NCI-H1436 treated with DMSO at 0.1 percent for 48 hours (cell line): ENCODE measurements at regions not wholly inside any gene's neighbourhood (a gene's known extent, or its start where the extent isn't known, plus 50 kb on each side); places are given as distances from the start of the nearest gene placed in this dataset.

Source experiments
- DNase-seq: peaks from one replicate; lab custom pipeline; 2025; lab: John Stamatoyannopoulos, UW

DNA sequence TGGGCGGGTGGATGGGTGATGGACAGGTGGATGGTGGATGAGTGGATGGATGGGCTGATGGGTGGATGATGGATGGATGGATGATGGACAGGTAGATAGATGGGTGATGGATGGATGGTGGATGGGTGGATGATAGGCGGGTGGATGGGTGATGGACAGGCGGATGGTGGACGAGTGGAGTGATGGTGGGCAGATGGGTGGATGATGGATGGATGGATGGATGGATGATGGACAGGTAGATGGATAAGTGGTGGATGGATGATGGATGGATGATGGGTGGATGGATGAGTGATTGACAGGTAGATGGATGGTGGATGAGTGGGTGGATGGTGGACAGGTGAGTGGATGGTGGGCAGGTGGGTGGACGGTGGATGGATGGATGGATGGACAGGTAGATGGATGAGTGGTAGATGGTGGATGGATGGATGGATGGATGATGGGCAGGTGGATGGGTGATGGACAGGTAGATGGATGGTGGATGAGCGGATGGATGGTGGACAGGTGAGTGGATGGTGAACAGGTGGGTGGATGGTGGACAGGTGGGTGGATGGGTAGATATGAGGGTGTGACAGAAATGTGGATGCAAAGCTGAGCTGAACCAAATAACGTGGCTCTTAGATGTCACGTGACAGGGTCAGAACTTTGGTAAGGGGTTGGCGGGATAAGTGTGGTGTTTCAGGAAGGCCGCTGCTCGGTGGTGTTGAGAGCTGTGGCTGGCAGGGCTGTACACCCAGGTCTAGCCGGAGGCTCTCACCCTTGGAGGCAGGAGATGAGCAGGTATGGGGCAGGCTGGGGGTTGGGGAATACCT is 234.3 kb upstream of the CIBAR2 start:
- DNase-seq: no peak

DNA sequence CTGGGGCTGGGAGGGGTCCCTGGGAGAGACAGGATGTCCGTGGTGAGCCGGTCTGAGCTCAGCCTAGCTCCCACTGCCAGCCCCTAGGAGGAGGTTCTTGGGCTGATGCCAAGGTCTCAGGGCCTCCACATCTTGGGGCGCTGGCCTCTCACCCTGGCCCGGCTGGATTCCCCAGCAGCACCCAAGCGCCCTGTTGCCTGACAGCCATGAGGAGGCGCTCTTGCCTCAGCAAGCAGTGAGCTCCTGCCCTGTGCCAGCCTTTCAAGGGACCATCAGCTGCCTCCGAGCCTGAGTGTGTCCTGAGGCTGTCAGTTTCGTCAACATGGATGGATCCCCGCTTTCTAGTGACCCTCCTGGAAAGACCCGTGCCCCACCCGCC is 234.9 kb upstream of the CIBAR2 start:
- DNase-seq: no peak

DNA sequence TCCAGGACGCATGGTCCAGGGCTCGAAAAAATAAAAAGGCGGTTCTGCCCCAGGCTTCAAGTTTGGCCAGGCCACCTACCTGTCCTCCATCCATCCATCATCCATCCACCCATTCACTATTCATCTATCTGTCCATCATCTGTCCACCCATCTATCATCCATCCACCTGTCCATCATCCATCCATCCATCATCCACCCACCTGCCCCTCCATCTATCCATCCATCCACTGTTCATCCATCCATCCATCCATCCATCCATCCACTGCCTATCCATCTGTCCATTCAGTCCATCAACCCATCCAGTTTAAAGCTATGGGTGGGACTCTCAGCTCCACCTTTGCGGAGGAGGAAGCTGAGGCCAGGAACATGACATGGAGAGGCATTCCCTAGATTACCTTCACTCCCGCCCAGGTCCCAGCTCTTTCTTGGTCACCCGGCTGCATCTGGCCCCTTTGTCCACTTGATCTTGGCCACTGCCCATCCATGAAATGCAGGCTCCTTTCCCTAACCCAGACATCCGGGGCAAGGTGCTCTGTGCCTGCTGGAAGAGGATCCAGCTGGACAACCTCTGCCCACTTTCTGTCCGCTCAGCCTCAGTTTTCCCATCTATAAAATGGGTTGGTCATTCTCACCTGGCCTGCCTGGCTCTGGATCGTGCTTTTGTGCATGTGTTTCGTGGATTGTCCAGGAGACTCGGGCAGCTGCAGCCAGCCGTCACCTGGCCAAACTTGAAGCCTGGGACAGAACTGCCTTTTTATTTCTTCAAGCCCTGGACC is 236.0 kb upstream of the CIBAR2 start:
- DNase-seq: no peak

DNA sequence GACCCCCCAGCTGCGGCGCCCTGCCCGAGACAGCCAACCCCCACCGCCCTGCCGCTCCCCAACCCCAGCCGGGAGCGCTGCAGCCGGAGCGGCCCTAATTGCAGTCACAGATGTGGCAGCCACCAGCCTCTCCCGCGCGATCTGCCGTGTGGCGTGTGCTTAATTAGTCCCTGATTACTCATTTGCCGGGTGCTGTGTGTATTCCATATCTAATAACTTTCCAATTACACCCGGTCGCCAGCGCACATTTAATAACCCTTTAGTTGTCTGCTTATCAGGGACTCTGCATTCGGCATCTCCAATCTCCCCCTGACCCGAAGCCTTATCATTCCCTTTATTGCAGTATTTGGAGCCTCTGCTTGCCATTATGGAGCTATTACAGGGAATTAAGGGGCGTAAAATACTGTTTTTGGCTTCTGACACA is 236.7 kb upstream of the CIBAR2 start:
- DNase-seq: no peak

DNA sequence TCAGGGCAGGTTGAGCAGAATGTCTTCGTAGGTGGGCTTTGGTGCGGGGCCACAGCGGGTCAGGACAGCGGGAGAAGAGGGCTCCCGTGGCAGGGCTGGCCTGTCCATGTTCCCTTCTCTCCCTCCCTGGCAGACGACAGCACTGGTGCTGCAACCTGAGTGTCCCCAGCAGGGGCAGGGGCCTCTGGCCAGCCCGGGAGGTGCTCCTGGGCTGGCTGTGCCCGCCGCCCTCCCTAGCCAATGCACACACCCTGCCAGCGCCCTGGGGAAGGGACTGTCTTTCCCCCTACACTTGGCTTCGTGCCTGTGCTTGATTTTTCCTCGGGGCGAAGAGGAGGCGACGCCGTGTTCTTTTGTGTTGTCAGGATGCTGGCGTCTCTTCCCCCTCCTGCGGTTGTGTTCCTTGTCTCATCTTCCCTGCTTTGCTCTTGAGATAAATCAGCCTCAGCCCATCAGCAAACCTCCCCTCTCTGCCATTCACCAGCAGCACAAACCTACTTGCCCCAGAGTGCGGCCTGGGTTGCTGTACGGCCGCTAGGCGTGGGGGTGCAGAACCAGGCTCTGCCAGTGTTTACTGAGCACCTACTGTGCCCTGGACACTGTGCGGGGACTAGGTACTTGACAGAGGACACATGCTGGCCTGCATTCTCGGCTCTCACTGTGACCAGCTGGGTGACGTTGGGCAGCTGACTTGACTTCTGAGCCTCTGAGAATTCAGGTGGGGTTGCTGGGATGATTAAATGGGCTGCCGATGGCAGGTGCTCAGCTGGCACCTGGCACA is 237.3 kb upstream of the CIBAR2 start:
- no peak for DNase-seq

DNA sequence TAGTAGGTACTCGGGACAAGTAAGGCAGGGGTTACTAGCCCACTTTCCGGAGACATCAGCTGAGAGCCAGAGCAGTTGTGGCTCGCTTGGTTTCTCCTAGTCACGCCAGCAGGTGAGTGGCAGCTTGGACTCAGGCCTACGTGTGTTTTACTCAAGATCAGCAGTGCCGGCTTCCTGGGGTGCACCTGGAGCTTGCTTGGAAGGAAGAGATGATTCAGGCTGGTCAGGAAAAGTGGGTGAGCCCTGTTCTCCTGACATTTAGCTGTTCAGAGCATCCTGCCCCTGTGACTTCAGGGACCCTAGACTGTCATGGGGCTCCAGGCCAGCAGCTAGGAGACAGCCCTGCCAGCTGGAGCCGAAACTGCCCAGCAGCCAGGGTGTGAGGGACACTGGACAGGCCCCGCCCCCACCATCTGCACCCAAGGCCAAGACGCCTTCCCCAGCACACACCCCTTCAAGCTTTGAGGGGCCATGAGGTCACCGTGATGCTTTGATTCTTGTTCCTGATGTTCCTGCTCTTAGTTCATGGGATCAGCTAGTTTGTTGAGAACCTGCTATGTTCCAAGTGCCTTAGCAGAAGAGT is 238.0 kb upstream of the CIBAR2 start:
- no peak for DNase-seq

DNA sequence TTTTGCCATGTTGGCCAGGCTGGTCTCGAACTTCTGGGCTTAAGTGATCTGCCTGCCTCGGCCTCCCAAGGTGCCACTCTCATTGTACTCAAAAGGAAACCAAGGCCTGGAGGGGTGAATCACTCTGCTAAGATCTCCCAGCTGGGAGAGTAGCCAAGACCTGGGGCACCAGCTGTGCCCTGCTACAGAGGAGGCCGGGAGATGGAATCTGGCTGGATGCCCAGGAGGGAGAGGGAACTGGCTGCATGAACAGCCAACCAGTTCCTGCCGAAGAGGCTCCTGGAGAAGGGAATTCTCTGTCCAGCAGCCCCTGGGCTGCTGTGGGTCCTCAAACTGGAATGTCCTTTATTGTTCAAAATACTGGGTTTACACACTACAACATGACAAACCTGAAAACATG is 238.7 kb upstream of the CIBAR2 start:
- DNase-seq: no peak

DNA sequence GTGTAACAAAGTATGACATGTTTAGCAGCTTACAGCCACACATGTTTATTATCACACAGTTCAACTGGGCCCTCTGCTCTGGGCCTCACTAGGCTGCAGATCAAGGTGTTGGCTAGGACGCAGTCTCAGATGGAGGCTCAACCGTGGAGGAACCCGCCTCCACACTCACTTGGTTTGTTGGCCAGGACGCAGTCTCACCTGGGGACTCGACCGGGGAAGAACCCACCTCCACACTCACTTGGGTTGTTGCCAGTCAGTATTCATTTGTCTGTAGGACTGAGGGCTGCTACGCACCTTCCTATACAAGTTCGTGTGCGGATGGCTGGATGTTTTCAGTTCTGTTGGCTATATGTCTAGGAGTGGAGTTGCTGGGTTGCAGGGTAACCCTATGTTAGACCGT is 240.7 kb upstream of the CIBAR2 start:
- no peak for DNase-seq

DNA sequence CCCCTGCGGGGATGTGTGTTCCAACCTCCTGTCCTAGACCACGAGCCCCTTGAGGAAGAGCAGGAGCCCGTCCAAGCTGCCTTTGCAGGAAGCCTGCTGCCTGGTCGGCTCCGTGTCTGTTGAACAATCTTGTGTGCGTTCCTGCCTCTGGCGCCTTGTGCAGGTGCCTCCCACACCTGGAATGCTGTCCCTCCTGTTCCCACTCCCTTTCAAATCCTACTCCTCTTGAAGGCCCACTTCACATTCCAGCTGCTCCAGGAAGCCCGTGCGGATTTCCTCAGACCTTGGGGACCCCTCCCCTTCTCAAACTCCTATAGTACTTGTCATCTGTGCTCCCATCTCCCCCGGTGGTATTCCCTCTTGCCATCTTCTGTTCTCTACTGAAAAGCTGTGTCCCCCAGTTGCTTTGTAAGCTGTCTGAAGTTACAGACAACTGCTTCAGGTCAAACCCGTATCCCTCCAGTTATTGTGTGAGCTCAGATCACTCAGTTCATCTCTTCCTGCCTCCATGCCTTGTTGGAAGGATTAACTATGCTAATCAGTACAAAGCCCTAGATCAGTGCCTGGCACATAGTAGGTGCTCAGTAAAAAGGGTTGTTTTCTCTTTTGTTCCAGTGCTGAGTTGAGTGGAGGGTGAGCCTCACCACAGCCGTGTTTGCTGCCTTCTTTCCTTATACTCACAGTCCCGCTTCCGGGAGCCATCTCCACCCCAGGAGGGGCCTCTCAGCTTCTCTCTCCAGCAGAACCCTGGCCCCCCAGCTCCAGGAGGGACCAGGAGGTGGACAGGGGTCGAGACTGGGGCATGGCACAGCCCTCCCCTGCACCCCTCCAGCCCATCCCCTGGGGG is 241.8 kb upstream of the CIBAR2 start:
- no peak for DNase-seq

DNA sequence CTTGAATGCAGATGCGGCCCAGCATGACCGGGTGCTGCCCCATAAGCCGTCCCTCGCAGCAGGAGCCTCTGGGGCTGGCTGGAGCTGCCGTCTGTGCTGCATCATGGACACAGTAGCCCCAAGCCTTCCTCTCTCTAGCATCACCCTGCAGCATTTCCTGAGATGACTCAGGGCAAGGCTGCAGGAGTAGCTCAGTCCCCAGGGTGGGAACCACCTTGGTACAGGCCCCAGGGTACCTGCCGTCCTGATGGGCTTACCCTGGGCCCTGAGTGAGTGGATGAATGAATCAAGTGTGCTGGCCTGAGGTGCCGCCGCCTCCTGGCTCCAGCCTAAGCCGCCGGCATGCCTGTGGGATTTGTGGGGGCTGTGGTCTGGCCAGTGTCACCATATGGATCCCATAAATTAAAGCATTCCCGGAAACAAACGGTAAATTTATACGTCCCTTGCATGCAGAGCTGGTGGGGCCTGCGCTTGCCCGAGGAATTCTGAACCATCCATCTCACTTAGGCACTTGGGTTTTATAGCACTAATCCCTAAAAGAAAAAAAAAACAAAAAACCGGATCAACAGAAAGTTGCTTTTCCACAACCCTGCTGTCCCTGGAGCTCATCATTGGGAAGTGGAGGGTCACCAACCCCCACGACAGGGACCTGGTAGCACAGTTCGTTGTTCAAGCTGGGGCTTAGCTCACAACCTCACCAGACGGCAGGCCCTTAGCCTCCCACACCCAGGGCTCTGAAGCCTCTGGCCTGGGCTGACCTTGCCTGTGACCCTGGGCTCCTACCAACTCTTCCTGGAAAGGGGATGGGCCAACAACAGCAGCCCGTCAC is 242.6 kb upstream of the CIBAR2 start:
- DNase-seq: no peak

DNA sequence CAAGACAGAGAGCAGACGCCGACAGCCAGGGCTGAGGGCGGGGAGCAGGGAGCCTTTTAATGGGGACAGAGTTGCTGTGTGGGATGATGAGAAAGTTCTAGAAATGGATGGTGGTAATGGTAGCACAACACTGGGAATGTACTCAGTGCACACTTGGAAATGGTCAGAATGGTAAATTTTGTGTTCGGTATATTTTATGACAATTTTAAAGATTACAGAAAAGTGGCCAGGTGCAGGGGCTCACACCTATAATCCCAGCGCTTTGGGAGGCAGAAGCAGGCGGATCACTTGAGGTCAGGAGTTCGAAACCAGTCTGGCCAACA is 243.2 kb upstream of the CIBAR2 start:
- DNase-seq: no peak

DNA sequence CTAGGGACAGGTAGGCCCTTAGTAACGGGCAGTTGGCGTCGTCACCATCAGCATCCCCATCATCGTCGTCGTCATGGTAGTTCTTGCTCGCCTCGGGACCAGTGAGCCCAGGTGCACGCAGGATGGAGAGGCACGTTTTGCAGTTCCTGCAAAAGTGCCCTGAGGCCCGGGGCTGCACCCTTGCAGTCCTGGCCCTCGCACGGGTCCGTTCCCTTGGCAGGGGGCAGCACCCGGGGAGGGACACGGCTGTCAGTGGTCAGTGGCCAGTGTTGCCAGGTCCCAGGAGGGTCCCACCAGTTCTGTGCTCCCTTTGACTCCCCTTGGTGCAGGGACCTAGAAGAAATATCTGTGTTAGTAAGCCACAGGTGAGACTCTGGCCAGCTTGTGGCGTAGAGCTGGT is 243.9 kb upstream of the CIBAR2 start:
- DNase-seq: no peak

DNA sequence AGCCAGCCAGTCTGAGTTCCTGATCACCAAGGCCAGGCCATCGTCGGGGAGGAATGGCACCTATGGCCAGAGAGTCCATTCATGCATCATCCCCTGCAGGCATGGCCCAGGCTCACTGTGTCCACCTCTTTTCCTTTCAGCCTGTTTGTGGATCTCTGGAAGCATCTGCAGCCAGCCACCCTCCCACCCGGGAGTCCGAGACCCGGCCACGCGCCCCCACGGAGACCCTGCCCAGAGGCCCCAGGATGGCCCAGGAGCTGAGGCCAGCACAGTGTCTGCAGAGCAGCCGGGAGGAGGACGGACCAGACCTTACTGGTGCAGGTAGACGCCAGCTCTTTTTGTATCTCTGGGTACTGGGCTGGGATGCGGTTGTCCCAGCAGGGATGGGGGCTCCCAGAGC is 245.1 kb upstream of the CIBAR2 start:
- no peak for DNase-seq

DNA sequence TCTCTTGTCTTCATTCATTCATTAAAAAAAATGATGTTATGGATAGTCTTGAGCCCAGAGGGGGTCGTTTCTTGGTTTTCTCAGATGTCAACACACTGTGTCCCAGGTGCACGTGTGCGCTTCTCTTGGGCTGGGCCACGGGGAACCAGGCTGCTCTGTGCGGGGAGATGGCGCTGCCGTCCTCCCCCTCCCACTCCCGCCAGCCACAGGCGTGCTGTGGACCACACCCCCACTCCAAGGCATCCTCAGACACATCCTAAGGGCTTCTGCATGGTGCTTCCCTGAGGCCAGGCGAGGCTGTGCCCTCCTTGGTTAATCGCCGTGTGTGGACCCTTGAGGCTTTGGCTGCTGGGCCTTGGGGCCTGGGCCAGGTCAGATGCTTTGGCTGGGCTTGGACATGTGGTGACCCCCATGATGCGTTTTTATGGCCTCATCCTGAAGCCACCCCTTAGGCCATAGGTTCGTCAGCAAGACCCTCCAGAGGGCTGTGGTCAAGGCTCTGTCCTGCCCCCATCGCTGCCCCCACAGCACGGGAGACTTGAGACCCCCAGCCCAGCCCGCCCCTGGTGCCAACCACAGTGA is 245.7 kb upstream of the CIBAR2 start:
- DNase-seq: no peak

DNA sequence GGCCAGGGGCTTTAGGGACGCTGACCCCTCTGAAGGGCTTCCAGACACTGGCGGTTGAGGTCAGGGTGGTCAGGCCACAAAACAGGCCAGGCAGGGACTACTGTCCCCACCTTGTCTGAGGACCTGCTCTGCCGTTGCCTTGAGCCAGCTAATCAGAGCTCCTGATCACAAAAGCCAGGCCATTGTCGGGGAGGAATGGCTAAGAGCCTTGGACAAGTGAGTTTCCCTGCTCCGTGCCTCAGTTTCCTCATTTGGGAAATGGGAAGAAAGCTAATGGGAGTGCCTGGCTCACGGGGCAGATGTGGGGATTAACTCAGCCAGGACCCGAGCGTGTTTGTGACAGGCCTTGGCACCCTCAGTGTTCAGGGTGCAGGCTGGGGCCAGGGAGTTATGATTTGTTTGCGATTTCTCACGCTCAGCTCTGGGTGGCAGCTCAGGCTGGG is 246.5 kb upstream of the CIBAR2 start:
- no peak for DNase-seq

DNA sequence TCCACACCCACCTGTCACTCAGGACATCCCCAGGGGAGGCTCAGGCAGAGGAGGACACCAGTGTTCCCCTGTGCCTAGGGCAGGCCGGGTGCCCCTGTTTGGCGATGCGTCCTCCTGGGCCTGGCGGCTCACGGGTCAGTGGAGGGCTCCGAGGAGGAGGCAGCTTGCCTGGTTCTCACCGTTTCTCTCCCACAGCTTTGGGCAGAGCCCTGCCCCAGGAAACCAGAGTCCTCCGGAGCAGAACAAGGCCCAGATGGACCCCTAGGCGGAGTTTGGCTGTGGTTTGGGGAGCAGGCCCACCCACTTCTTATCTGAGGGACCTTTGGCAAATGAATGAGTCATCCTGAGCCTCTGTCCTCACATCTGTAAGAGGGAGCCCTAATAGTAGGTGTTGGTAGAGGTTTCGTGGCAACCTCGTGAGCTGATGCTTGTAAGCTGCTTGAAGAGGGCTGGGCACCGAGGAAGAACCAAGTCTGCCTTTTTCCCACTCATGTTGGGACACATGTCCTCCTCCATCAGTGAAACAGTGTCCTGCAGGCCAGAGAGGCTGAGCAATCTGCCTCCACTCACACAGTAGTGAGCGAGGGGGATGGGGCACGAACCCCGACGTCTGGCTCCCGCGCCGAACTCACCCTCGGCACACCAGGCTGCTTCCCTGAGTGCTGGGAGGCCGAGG is 247.0 kb upstream of the CIBAR2 start:
- no peak for DNase-seq

DNA sequence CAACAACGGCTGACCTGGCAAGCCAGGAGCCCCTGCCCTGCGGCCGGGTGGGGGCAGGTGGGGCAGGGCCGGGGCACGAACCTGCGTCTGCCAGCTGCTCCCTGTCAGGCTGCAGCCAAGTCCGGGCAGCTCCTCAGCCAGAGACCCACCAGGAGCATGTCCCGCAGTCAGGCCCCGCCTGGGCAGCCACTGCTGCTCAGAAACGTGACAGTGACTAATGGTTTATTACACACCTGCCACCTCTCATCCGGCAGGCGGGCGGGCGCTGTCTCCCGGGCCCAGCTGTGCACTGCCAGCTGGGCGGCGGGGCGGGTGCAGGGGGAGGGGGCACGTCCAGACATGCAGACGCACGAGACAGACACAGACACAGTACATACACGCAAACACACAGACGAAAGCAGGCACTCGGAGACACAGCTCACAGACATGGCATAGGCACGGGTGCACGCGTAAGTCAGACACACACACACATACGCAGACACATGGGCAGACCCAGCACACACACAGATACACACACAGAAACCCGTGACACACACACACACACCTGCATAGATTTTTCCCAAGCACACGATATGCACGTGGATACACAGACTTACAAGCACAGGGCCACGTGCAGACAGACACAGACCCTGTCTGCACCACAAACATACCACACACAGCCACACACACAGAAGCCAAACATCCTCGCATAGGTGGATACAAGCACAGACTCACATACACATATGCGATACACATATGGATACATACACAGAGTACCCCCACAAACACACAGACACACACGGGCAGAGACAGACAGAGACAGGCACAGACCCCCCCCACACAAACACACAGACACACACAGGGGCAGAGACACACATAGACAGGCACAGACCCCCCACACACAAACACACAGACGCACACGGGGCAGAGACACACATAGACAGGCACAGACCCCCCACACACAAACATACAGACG is 248.3 kb upstream of the CIBAR2 start:
- DNase-seq: peak; percentile 81

DNA sequence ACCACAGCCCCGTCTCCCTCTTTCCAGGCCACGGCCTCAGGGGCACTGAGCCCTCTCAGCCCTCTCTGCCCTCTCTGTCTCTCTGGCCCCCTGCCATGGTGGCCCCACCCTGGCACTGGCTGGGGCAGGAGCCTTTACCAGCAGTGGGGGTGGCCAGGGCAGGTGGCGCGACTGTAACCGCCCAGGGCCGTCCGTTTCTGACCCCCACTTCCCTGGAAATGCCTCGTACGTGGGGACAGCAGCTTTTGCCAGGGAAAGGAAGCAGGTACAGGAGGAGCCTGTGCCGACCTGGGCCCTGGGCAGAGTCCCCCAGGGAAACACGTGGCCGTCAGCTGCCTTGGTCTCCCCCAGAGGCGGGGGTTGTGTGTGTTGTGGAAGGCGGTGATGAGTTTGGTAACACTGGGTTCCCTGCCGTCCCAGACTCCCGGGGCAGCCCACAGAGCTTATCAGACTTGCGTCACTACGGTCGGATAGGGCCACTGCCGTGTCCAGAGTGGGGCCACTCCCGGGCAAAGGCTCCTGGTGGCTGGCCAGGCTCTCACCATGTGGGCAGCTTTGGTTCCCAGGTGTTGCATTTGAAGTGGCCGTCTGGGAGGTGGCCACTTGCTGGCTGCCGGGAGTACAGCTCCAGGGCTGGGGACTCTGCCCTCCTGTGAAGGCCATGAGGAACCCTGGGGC is 249.3 kb upstream of the CIBAR2 start:
- DNase-seq: no peak
